ENCODE measurements at regions not wholly inside any gene's neighbourhood (a gene's known extent, or its start where the extent isn't known, plus 50 kb on each side); places are given as distances from the start of the nearest gene placed in this dataset.

DNA sequence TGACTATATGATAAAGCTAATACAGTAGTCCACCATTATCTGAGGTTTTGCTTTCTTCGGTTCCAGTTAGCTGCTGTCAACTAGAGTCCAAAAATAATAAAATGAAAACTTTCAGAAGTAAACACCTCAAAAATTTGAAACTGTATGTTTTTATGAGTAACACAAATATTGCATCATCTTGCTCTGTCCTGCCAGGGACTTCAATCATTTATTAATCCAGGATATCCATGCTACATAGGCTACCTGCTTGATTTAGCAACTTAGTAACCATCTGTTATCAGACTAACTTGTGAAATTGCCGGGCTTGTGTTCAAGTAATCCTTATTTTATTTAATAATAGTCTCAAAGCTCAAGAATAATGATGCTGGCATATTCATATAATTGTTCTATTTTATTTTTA is 1537.8 kb upstream of the PABPC4L start:
- no peak for TF ChIP-seq CTCF (IDR thresholded peaks at IDR 0.05)
- no peak for TF ChIP-seq EZH2 (IDR thresholded peaks at IDR 0.05)
- no peak for TF ChIP-seq EZH2phosphoT487 (IDR thresholded peaks at IDR 0.05)
